Ascending aorta (tissue), 2 donors: ENCODE measurements at regions not wholly inside any gene's neighbourhood (a gene's known extent, or its start where the extent isn't known, plus 50 kb on each side); places are given as distances from the start of the nearest gene placed in this dataset.
"Not testable (repeated sequence)": the region's sequence is repeated elsewhere in the genome, so short reads cannot be mapped to it uniquely, and the experiment has no call there.

ENCODE experiments used
- DNase-seq, 2 donors: peaks; one replicate each; pipeline ENCODE4 v3.0.0-alpha.2; 2019; ENCODE audit warnings: low spot score in 2 of 2
- H3K27ac ChIP-seq, 2 donors: fragments of 200-600 bp; sonication (generic); one replicate each; pipeline ENCODE4 v1.5.1; 2016 to 2017; ENCODE audit warnings: mild to moderate bottlenecking in 1 of 2
- H3K27me3 ChIP-seq: fragments of 200-600 bp; sonication (generic); one replicate; pipeline ENCODE4 v1.5.1; 2017
- H3K36me3 ChIP-seq, 2 donors: fragments of 200-600 bp; sonication (generic); one replicate each; pipeline ENCODE4 v1.5.1; 2016
- H3K4me1 ChIP-seq, 2 donors: fragments of 200-600 bp; sonication (generic); one replicate each; pipeline ENCODE4 v1.5.1; 2016 to 2017; ENCODE audit warnings: mild to moderate bottlenecking in 1 of 2
- H3K4me3 ChIP-seq, 2 donors: fragments of 200-600 bp; sonication (generic); one replicate each; pipeline ENCODE4 v1.5.1; 2016 to 2017; ENCODE audit warnings: mild to moderate bottlenecking in 1 of 2
- H3K9me3 ChIP-seq, 2 donors: fragments of 200-600 bp; sonication (generic); one replicate each; pipeline ENCODE4 v1.5.1; 2016
- intact Hi-C: fragments of 100-400 bp; cut with DNase I; formaldehyde crosslinking; loops from one replicate; pipeline ENCODE4 v1.15.1; 2023
- TF ChIP-seq, protein P1 (sequence below), 3 experiments: fragments of 200-600 bp in 2 of 3; fragments of 450-650 bp in 1 of 3; sonication (generic) in 2 of 3; IDR thresholded peaks; one replicate each; pipeline ENCODE4 v1.5.1; 2016 to 2019; ENCODE audit warnings: antibody characterized with exemption in 3 of 3, mild to moderate bottlenecking in 1 of 3, moderate library complexity in 1 of 3

DNA sequence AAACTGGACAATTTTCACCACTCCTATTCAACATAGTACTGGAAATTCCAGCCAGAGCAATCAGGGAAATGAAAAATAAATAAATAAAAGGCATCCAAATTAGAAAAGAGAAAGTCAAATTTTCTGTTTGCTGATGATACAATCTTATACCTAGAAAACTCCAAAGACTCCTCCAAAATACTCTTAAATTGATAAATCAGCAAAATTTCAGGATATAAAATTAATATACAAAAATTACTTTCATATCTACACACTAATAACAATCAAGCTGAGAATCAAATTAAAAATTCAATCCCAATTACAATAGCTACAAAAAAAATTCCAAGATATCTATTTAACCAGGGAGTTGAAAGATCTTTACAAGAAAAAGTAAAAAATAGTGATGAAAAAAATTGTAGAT is 651.9 kb downstream of the DTWD2 start:
- intact Hi-C loops = no loop called here
- DNase-seq = no peak
- no peaks in the 10 kb centered on the region for H3K9me3 ChIP-seq
- TF ChIP-seq, protein P1, sequence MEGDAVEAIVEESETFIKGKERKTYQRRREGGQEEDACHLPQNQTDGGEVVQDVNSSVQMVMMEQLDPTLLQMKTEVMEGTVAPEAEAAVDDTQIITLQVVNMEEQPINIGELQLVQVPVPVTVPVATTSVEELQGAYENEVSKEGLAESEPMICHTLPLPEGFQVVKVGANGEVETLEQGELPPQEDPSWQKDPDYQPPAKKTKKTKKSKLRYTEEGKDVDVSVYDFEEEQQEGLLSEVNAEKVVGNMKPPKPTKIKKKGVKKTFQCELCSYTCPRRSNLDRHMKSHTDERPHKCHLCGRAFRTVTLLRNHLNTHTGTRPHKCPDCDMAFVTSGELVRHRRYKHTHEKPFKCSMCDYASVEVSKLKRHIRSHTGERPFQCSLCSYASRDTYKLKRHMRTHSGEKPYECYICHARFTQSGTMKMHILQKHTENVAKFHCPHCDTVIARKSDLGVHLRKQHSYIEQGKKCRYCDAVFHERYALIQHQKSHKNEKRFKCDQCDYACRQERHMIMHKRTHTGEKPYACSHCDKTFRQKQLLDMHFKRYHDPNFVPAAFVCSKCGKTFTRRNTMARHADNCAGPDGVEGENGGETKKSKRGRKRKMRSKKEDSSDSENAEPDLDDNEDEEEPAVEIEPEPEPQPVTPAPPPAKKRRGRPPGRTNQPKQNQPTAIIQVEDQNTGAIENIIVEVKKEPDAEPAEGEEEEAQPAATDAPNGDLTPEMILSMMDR (IDR thresholded peaks at IDR 0.05) = no peak
- no peaks in the 10 kb centered on the region for H3K27me3 ChIP-seq
- H3K4me1 ChIP-seq = no peaks in the 10 kb centered on the region
- no peaks in the 10 kb centered on the region for H3K36me3 ChIP-seq
- no peak overlapping the region for H3K4me3 ChIP-seq
- no peak overlapping the region for H3K27ac ChIP-seq

DNA sequence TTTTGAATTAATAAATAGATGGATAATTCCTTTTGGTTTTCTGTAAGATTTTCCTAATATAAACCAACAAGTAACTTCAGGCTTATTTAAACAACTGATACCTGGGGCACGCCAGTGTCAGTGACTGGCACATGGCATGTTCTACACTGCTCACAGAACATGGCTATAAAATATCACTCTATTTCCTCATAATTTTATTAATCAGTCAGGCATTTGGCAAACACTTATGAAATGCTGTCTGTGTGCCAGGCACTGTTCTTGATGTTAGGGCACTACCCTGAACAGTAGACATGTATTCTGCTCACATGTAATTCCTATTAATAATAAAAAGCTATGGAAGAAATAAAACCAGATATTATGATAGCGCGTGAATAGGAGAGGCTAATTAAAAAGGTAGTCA is 661.0 kb downstream of the DTWD2 start:
- Histone ChIP-seq H3K4me3 (no peak overlapping the region), H3K27me3 (no peaks in the 10 kb centered on the region), H3K4me1 (no peaks in the 10 kb centered on the region), H3K27ac (no peak overlapping the region), H3K36me3 (no peaks in the 10 kb centered on the region), H3K9me3 (no peaks in the 10 kb centered on the region)
- DNase-seq = no peak
- TF ChIP-seq, protein P1 (IDR thresholded peaks at IDR 0.05) = no peak
- intact Hi-C loops = no loop called here

GRCh38 chr5:118326481-118327045 is 661.8 kb downstream of the DTWD2 start:
- H3K4me1 ChIP-seq = no peaks in the 10 kb centered on the region
- TF ChIP-seq, protein P1 (IDR thresholded peaks at IDR 0.05) = no peak
- intact Hi-C loops = no loop called here
- H3K36me3 ChIP-seq = no peaks in the 10 kb centered on the region
- no peak overlapping the region for H3K27ac ChIP-seq
- no peak for DNase-seq
- H3K27me3 ChIP-seq = no peaks in the 10 kb centered on the region
- no peak overlapping the region for H3K4me3 ChIP-seq
- H3K9me3 ChIP-seq = no peaks in the 10 kb centered on the region

- TF ChIP-seq, protein P1 (IDR thresholded peaks at IDR 0.05) = no peak
- Histone ChIP-seq H3K4me1 (no peaks in the 10 kb centered on the region), H3K9me3 (no peaks in the 10 kb centered on the region), H3K4me3 (no peak overlapping the region), H3K36me3 (no peaks in the 10 kb centered on the region), H3K27me3 (no peaks in the 10 kb centered on the region), H3K27ac (no peak overlapping the region)
- DNase-seq = no peak
- intact Hi-C loops = no loop called here
Observed at GRCh38 chr5:118325931-118326330, 662.4 kb downstream of the DTWD2 start.

- H3K27ac ChIP-seq, H3K27me3 ChIP-seq, H3K9me3 ChIP-seq, H3K4me1 ChIP-seq, DNase-seq, H3K36me3 ChIP-seq, H3K4me3 ChIP-seq, intact Hi-C loops: not testable (repeated sequence)
Observed at GRCh38 chr5:118323723-118324122, 664.6 kb downstream of the DTWD2 start.

- TF ChIP-seq, protein P1 (IDR thresholded peaks at IDR 0.05) = no peak
- no peaks in the 10 kb centered on the region for H3K4me1 ChIP-seq
- H3K9me3 ChIP-seq = no peaks in the 10 kb centered on the region
- no peak overlapping the region for H3K4me3 ChIP-seq
- H3K27ac ChIP-seq = no peak overlapping the region
- no peaks in the 10 kb centered on the region for H3K27me3 ChIP-seq
- no peaks in the 10 kb centered on the region for H3K36me3 ChIP-seq
- intact Hi-C loops = no loop called here
- no peak for DNase-seq
Observed at GRCh38 chr5:118321081-118321480, 667.3 kb downstream of the DTWD2 start.
